RWPE1 (cell line): ENCODE measurements at regions not wholly inside any gene's neighbourhood (a gene's known extent, or its start where the extent isn't known, plus 50 kb on each side); places are given as distances from the start of the nearest gene placed in this dataset.

Experiments used
- CTCF ChIA-PET: fragments of 350-600 bp; sonication (Branson Sonifier 250); formaldehyde crosslinking; extraction: SDS; loops from one replicate; lab custom pipeline; 2021; lab: Yijun Ruan, JAX
- POLR2A ChIA-PET: fragments of 400-600 bp; formaldehyde crosslinking; extraction: SDS; loops from one replicate; lab custom pipeline; 2020; ENCODE audit warnings: antibody characterized with exemption; ENCODE audit not compliant: low non-redundant PET; lab: Yijun Ruan, JAX
- DNase-seq: peaks from one replicate; pipeline ENCODE4 v3.0.0; 2012; ENCODE audit warnings: low spot score
- H3K27ac ChIP-seq: fragments of 450-650 bp; 2 replicates; pipeline ENCODE4 v1.5.1; 2017
- TF ChIP-seq, protein P1 (sequence below): fragments of 450-650 bp; conservative IDR thresholded peaks from 2 replicates; pipeline ENCODE4 v1.5.1; 2017; ENCODE audit warnings: low read depth, mild to moderate bottlenecking

- TF ChIP-seq, protein P1, sequence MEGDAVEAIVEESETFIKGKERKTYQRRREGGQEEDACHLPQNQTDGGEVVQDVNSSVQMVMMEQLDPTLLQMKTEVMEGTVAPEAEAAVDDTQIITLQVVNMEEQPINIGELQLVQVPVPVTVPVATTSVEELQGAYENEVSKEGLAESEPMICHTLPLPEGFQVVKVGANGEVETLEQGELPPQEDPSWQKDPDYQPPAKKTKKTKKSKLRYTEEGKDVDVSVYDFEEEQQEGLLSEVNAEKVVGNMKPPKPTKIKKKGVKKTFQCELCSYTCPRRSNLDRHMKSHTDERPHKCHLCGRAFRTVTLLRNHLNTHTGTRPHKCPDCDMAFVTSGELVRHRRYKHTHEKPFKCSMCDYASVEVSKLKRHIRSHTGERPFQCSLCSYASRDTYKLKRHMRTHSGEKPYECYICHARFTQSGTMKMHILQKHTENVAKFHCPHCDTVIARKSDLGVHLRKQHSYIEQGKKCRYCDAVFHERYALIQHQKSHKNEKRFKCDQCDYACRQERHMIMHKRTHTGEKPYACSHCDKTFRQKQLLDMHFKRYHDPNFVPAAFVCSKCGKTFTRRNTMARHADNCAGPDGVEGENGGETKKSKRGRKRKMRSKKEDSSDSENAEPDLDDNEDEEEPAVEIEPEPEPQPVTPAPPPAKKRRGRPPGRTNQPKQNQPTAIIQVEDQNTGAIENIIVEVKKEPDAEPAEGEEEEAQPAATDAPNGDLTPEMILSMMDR: no peak
- no peak overlapping the region for H3K27ac ChIP-seq
- DNase-seq: no peak
- CTCF ChIA-PET: no interaction called here
- POLR2A ChIA-PET: no interaction called here
Measured at GRCh38 chr13:29917650-29918049, 67.2 kb upstream of the UBL3 start.

DNA sequence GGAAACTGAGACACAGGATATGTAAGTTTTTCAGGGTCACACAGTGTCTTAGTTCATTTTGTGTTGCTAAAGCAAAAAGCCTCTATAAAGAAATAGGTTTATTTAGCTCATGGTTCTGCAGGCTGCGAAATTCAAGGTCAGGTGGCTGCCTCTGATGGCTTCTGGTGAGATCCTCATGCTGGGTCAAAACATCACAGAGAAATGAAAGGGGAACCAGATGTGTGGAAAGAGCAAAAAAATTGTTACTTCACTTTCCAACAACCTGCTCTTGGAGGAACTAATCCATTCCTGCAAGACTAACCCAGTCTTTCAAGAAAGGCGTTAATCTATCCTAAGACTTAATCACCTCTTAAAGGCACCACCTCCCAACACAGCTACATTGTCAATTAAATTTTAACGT lies 64.2 kb upstream of the UBL3 start:
- POLR2A ChIA-PET: no interaction called here
- TF ChIP-seq, protein P1: no peak
- H3K27ac ChIP-seq: no peak overlapping the region
- no peak for DNase-seq
- CTCF ChIA-PET: interaction anchor here (0.6 to 1.6 kb wide), 2 partner anchors 10 to 170 kb away, joined by 3 to 5 read pairs; no protein-coding TSS in a partner anchor

GRCh38 chr13:29911781-29912418 lies 61.5 kb upstream of the UBL3 start:
- POLR2A ChIA-PET: no interaction called here
- DNase-seq: no peak
- H3K27ac ChIP-seq: no peak overlapping the region
- TF ChIP-seq, protein P1: no peak
- CTCF ChIA-PET: no interaction called here

DNA sequence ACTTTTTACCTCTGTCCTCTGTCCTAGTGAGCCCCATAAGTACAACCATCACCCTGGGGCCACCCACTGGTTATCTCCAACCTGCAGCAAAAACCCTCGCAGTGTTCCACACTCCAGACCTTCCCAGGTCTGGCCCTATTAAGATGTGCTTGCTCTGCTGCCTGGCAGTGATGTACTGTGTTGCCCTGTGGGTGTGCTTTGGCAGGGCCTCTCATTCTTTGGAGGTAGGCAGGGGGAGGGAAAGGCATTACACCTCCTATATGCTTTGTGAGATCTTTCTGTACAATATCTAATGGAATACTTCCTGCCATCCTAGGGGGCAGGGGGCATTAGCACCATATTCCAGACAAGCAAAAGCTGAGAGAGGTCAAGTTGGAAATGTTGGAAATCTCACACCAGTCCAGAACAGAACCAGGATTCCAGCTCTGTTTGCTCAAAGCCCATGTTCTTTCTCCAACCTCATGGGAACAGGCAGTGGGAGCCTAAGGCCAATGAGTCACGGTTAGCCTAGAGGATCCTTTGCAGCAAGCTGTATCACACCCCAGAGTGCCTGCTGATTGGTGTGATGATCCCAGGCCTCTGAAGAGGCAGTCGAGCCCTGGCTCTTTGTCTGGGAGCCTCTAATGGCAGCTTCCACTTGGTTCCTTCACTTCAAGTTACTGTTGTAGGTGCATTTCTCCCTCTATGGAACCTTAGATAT lies 59.7 kb upstream of the UBL3 start:
- H3K27ac ChIP-seq: peak overlapping the region; percentile 56
- peak; percentile 73 for DNase-seq
- POLR2A ChIA-PET: no interaction called here
- CTCF ChIA-PET: no interaction called here
- TF ChIP-seq, protein P1: no peak

DNA sequence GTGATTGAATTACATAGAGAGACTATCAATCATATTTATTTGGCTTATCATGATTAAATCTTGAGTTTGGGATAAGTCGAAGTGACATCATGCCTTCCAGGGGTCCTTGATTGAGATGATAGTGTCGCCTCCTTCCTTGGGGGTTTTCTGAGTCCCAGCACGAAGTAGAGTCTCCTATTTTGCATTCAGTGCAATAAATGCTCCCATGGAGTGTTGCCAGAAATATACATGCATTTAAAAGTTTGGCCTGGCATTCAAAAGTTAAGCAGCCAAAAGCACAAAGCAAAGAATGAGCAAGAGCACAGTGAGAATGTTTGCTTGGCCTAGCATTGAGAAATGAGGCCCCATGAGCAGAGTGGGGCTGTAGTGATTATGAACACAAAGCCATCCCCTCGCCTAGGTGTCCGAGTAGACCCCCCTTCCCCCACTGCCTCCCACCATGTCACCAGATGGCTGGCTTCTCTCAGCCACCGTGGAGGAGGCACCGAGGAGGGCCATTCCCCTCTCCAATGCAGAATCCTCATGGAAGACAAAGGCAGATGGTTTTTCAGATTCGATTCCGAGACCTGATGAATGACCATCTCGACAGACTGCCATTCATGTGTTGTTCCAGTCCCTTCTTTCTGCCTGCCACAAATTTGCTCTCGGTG lies 58.8 kb upstream of the UBL3 start:
- CTCF ChIA-PET: no interaction called here

More for the DNA sequence above, 58.8 kb upstream of the UBL3 start:
- H3K27ac ChIP-seq: peak overlapping the region; percentile 56
- no peak for DNase-seq
- TF ChIP-seq, protein P1: no peak
- POLR2A ChIA-PET: no interaction called here
